A549 (cell line): ENCODE measurements at regions not wholly inside any gene's neighbourhood (a gene's known extent, or its start where the extent isn't known, plus 50 kb on each side); places are given as distances from the start of the nearest gene placed in this dataset.

Experiments used
- BHLHE40 ChIP-seq: IDR thresholded peaks from 2 replicates; pipeline ENCODE4 v1.6.1; 2012; ENCODE audit warnings: low read depth, low read length, inconsistent platforms
- CTCF ChIP-seq: fragments of >200 bp; sonication (Bioruptor Twin); formaldehyde crosslinking; IDR thresholded peaks from 3 replicates; pipeline ENCODE4 v1.5.1; 2016
- ESRRA ChIP-seq: fragments of 150-350 bp; IDR thresholded peaks from 2 replicates; pipeline ENCODE4 v1.6.1; 2014; ENCODE audit warnings: mild to moderate bottlenecking, low read length, borderline replicate concordance
- MAX ChIP-seq: IDR thresholded peaks from 2 replicates; pipeline ENCODE4 v1.6.1; 2012
- RAD21 ChIP-seq, 2 experiments: fragments of >200 bp in 1 of 2; sonication (Bioruptor Twin) in 1 of 2; formaldehyde crosslinking in 1 of 2; IDR thresholded peaks in 1 of 2; conservative IDR thresholded peaks in 1 of 2; 2 replicates in 1 of 2; 3 replicates in 1 of 2; pipeline ENCODE4 v1.6.1; 2012 to 2018; ENCODE audit warnings: inconsistent platforms in 1 of 2
- RFX5 ChIP-seq: fragments of 450-650 bp; IDR thresholded peaks from 2 replicates; pipeline ENCODE4 v1.7.1; 2014; ENCODE audit warnings: antibody characterized with exemption, mild to moderate bottlenecking, moderate library complexity

- TF ChIP-seq CTCF (no peak), ESRRA (no peak), RFX5 (no peak), RAD21 (conservative IDR thresholded peaks at IDR 0.05 in 1 of 2, IDR thresholded peaks at IDR 0.05 in 1 of 2) (no peak), MAX (no peak), BHLHE40 (no peak)
Measured at GRCh38 chr10:113446739-113447138, 106.1 kb upstream of the HABP2 start.
